ENCODE measurements at regions not wholly inside any gene's neighbourhood (a gene's known extent, or its start where the extent isn't known, plus 50 kb on each side); places are given as distances from the start of the nearest gene placed in this dataset.

DNA sequence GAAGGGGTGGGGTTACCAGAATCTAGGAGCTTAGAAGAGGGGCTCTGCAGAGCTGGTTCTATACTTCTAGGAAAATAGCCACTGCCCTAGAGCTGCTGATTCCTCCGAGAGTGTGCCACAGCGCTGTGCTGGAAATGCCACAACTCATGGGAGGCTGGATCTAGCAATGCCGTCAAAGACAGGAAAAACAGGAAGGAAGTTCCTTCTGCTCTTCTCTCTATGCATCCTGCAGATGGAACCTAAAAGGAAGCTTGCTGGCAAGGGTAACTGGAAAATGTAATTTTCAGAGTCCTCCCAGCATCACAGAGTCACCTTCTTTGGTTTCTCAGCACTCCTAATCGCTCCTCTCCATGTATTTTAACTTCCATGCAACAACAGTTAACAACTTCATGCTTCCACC is 121.2 kb upstream of the TLL1 start:
- CTCF ChIA-PET, result no interaction called here
- TF ChIP-seq, protein P1, sequence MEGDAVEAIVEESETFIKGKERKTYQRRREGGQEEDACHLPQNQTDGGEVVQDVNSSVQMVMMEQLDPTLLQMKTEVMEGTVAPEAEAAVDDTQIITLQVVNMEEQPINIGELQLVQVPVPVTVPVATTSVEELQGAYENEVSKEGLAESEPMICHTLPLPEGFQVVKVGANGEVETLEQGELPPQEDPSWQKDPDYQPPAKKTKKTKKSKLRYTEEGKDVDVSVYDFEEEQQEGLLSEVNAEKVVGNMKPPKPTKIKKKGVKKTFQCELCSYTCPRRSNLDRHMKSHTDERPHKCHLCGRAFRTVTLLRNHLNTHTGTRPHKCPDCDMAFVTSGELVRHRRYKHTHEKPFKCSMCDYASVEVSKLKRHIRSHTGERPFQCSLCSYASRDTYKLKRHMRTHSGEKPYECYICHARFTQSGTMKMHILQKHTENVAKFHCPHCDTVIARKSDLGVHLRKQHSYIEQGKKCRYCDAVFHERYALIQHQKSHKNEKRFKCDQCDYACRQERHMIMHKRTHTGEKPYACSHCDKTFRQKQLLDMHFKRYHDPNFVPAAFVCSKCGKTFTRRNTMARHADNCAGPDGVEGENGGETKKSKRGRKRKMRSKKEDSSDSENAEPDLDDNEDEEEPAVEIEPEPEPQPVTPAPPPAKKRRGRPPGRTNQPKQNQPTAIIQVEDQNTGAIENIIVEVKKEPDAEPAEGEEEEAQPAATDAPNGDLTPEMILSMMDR (IDR thresholded peaks at IDR 0.05; ENCODE audit: insufficient read depth, low read length, missing control alignments), result no peak
- POLR2A ChIA-PET, result no interaction called here
- H3K4me3 ChIP-seq (ENCODE audit: low read depth, low read length), result no peak overlapping the region
- DNase-seq (ENCODE audit: low read depth, low spot score), result no peak

DNA sequence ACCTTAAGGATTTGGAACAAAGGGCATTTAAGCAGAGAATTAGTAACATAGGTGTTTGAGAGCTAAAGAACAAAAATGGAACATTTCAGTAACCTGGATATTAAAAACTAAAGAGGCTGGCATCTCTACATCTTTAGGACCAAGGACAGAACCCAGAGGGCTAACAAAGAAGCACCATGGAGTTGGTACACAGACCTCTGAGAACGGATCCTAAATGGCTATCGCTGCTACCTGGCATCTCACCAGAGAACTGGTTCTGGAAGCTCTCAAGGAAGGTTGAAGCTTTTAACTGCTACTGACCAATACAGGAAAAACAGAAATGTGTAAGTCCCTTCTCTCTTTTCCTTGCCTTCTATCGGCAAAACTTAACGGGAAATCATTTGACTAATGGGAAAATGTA is 118.4 kb upstream of the TLL1 start:
- TF ChIP-seq, protein P1 (IDR thresholded peaks at IDR 0.05; ENCODE audit: insufficient read depth, low read length, missing control alignments), result no peak
- ChIA-PET POLR2A (no interaction called here), CTCF (no interaction called here)
- H3K4me3 ChIP-seq (ENCODE audit: low read depth, low read length), result no peak overlapping the region
- DNase-seq (ENCODE audit: low read depth, low spot score), result no peak

DNA sequence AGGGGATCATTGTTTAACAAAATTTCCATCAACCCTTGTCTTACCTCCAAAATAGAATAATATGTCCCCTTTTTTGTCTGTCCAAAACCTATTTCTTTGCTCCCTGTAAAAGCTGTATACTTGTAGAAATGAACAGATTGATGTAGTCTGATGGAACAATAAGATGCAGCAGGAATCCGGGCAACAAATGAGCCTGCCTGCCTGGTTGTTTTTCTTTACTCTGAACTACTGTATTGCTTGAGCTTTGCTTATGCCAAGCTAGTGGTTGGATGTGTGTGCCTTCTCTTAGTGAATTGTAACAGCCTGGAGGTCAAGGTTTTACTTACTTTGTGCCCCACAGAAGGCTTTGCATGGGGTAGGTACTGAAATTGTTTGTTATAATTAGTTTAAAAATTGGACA is 116.2 kb upstream of the TLL1 start:
- TF ChIP-seq, protein P1 (IDR thresholded peaks at IDR 0.05; ENCODE audit: insufficient read depth, low read length, missing control alignments), result no peak
- DNase-seq (ENCODE audit: low read depth, low spot score), result no peak
- no peak overlapping the region for H3K4me3 ChIP-seq (ENCODE audit: low read depth, low read length)
- ChIA-PET POLR2A (no interaction called here), CTCF (no interaction called here)

DNA sequence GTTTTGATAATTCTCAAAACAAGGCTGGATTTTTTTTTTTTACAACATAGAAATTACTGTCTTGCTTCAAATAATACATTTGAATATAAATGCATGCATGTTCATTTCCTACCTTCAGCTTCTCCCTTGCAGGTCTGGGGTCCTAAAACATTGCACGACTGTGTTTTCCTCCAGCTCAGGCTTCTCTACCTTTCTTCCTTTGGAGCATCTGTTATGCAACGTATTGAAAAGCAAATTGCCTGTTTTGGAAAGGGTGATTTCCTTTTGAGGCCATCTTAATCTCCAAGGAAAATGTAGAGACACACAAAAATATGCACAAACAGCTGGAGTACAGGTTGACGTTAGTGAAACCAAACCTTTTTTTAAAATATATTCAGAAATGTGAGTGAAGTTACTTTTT is 115.6 kb upstream of the TLL1 start:
- TF ChIP-seq, protein P1 (IDR thresholded peaks at IDR 0.05; ENCODE audit: insufficient read depth, low read length, missing control alignments), result no peak
- H3K4me3 ChIP-seq (ENCODE audit: low read depth, low read length), result no peak overlapping the region
- ChIA-PET CTCF (no interaction called here), POLR2A (no interaction called here)
- no peak for DNase-seq (ENCODE audit: low read depth, low spot score)

DNA sequence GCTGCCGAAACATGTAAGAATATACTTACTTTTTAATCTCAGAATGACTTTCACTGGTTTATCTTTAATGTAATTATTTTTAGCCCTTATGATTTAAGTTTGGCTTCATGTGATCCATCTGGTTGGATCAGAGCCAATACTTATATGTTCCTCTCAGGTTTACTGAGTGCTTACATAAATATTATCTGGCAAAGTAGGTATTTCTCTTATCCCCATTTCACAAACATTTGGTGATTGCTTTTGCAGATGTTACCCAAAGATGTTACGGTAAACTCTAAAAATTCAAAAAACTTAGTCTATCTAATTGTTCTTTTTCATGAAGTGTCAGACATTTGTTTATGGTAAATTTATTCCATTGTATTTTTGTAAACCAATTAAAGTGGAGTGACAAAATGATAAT is 115.0 kb upstream of the TLL1 start:
- no peak overlapping the region for H3K4me3 ChIP-seq (ENCODE audit: low read depth, low read length)
- DNase-seq (ENCODE audit: low read depth, low spot score), result no peak
- ChIA-PET POLR2A (no interaction called here), CTCF (no interaction called here)
- TF ChIP-seq, protein P1 (IDR thresholded peaks at IDR 0.05; ENCODE audit: insufficient read depth, low read length, missing control alignments), result no peak

DNA sequence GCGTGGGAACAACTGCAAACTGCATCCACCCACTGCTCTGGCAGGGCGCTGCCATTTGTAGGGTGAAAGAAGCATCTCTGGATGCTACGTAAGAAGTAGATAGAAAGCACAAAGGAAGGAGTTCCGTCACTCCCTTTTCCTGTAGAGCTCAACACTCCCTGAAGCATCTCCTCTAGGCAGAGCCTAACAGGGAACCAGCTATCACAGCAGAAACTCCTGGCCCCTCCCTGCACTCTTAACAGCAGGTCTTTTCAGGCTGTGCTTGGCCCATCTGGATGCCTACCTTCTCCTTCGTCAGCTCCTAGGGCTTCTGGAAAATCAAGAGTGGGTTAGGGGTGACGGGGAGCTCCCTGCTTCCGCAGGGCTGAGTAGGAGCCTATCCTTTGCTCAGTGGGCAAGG is 112.9 kb upstream of the TLL1 start:
- POLR2A ChIA-PET, result no interaction called here
- TF ChIP-seq, protein P1 (IDR thresholded peaks at IDR 0.05; ENCODE audit: insufficient read depth, low read length, missing control alignments), result no peak
- CTCF ChIA-PET, result no interaction called here
- H3K4me3 ChIP-seq (ENCODE audit: low read depth, low read length), result no peak overlapping the region
- no peak for DNase-seq (ENCODE audit: low read depth, low spot score)
